ENCODE measurements at regions not wholly inside any gene's neighbourhood (a gene's known extent, or its start where the extent isn't known, plus 50 kb on each side); places are given as distances from the start of the nearest gene placed in this dataset.

- TF ChIP-seq CTCF (IDR thresholded peaks at IDR 0.05; ENCODE audit: insufficient read depth, low read depth, low read length) (no peak), EZH2 (IDR thresholded peaks at IDR 0.05; ENCODE audit: insufficient read depth, low read length) (no peak)
Measured at GRCh38 chr6:170036916-170037315, 254.0 kb downstream of the DLL1 start.

Measured in astrocyte (in vitro differentiated cells and primary cell).